GM12878 (cell line): ENCODE measurements at regions not wholly inside any gene's neighbourhood (a gene's known extent, or its start where the extent isn't known, plus 50 kb on each side); places are given as distances from the start of the nearest gene placed in this dataset.

Experiments used
- ATAC-seq: fragments of 200-7000 bp; cut with Tn5 transposase; 3 replicates; pipeline ENCODE4 v1.9.1; 2020; ENCODE audit warnings: mild to moderate bottlenecking, moderate library complexity
- BruUV-seq: library from RNA; stranded (reverse); fragments of 400-500 nt; replicated peaks from 2 replicates; lab custom pipeline; 2021; lab: Mats Ljungman, UMichigan
- CTCF ChIA-PET: fragments of 300-600 bp; sonication (Branson Sonifier 250); formaldehyde crosslinking; extraction: SDS; loops from one replicate; lab custom pipeline; 2021; ENCODE audit warnings: inconsistent platforms; lab: Yijun Ruan, JAX
- POLR2A ChIA-PET: fragments of 350-600 bp; formaldehyde crosslinking; extraction: SDS; loops from one replicate; lab custom pipeline; 2021; ENCODE audit warnings: inconsistent platforms; lab: Charles Lee
- RAD21 ChIA-PET: fragments of 300-600 bp; sonication (Branson Sonifier 250); formaldehyde crosslinking; loops from one replicate; lab custom pipeline; 2023; ENCODE audit warnings: antibody characterized with exemption; ENCODE audit not compliant: unreplicated experiment; lab: Charles Lee
- SMC1A ChIA-PET: fragments of 300-600 bp; sonication (Branson Sonifier 250); formaldehyde crosslinking; loops from one replicate; lab custom pipeline; 2023; ENCODE audit not compliant: unreplicated experiment, uncharacterized antibody; lab: Charles Lee
- DNase-seq: peaks from one replicate; pipeline ENCODE4 v3.0.0-alpha.2; 2011; ENCODE audit warnings: low read depth, low spot score
- FAIRE-seq: peaks from 3 replicates; lab custom pipeline; 2011; peaks lifted over from hg19 to GRCh38; lab: Jason Lieb, UNC
- H2AFZ ChIP-seq: 2 replicates; pipeline ENCODE4 v1.6.0; 2011; ENCODE audit warnings: low read depth, low read length, control low read depth; ENCODE audit not compliant: control insufficient read depth
- H3K27ac ChIP-seq: 2 replicates; pipeline ENCODE4 v1.5.1; 2011; ENCODE audit warnings: control low read depth; ENCODE audit not compliant: control insufficient read depth, insufficient read depth
- H3K27me3 ChIP-seq, 2 experiments: replicated peaks in 1 of 2; 2 replicates each; pipeline versions ENCODE4 v1.6.0 to v1.6.1; 2011; ENCODE audit warnings: low read length in 1 of 2; ENCODE audit not compliant: control insufficient read depth in 2 of 2, insufficient read depth in 2 of 2
- H3K36me3 ChIP-seq, 2 experiments: 2 replicates each; pipeline ENCODE4 v1.5.1; 2011; ENCODE audit warnings: low read length in 1 of 2; ENCODE audit not compliant: control insufficient read depth in 2 of 2, insufficient read depth in 2 of 2
- H3K4me1 ChIP-seq: 2 replicates; pipeline ENCODE4 v1.6.1; 2011; ENCODE audit warnings: mild to moderate bottlenecking, low read length, moderate library complexity, mixed read lengths; ENCODE audit not compliant: control insufficient read depth, insufficient read depth
- H3K4me2 ChIP-seq: 2 replicates; pipeline ENCODE4 v1.6.0; 2011; ENCODE audit warnings: control low read depth; ENCODE audit not compliant: control insufficient read depth, insufficient read depth
- H3K4me3 ChIP-seq: fragments of 200-600 bp; sonication (generic); 2 replicates; pipeline ENCODE4 v1.5.1; 2016
- H3K79me2 ChIP-seq: 2 replicates; pipeline ENCODE4 v1.6.0; 2011; ENCODE audit warnings: low read length; ENCODE audit not compliant: control insufficient read depth, insufficient read depth
- H3K9ac ChIP-seq: 2 replicates; pipeline ENCODE4 v1.8.0; 2011; ENCODE audit warnings: low read length, control low read depth, mixed read lengths; ENCODE audit not compliant: control insufficient read depth, insufficient read depth
- H3K9me3 ChIP-seq: replicated peaks from 3 replicates; pipeline ENCODE4 v1.5.1; 2011; ENCODE audit warnings: mild to moderate bottlenecking, low read length; ENCODE audit not compliant: control insufficient read depth, insufficient read depth
- H4K20me1 ChIP-seq: 2 replicates; pipeline ENCODE4 v1.6.0; 2011; ENCODE audit not compliant: control insufficient read depth, insufficient read depth
- CHD4 ChIP-seq: fragments of 200-600 bp; sonication (generic); IDR thresholded peaks from 2 replicates; pipeline ENCODE4 v1.6.1; 2016; ENCODE audit warnings: mild to moderate bottlenecking
- ESRRA ChIP-seq: IDR thresholded peaks from 2 replicates; pipeline ENCODE4 v1.6.1; 2012; ENCODE audit warnings: mild to moderate bottlenecking, low read length, improper control_type of control experiment
- ETV6 ChIP-seq, 2 experiments: fragments of 450-650 bp in 1 of 2; IDR thresholded peaks in 1 of 2; conservative IDR thresholded peaks in 1 of 2; 2 replicates each; pipeline ENCODE4 v1.6.1; 2014; ENCODE audit warnings: antibody characterized with exemption in 1 of 2, borderline replicate concordance in 1 of 2, low read depth in 1 of 2, mild to moderate bottlenecking in 1 of 2, moderate library complexity in 1 of 2
- IRF5 ChIP-seq: fragments of 450-650 bp; IDR thresholded peaks from 2 replicates; pipeline ENCODE4 v1.6.1; 2017; ENCODE audit warnings: borderline replicate concordance
- KAT2A ChIP-seq: conservative IDR thresholded peaks from 2 replicates; pipeline ENCODE4 v1.6.1; 2011; ENCODE audit warnings: low read depth, low read length; ENCODE audit not compliant: control insufficient read depth
- MEF2A ChIP-seq: IDR thresholded peaks from 2 replicates; pipeline ENCODE4 v1.6.1; 2011; ENCODE audit warnings: low read depth, mild to moderate bottlenecking, low read length, moderate library complexity; ENCODE audit not compliant: insufficient read depth
- NFIC ChIP-seq: IDR thresholded peaks from 2 replicates; pipeline ENCODE4 v1.6.1; 2012; ENCODE audit warnings: low read depth, mild to moderate bottlenecking, inconsistent platforms, low read length, moderate library complexity
- PAX8 ChIP-seq: fragments of 450-650 bp; IDR thresholded peaks from 2 replicates; pipeline ENCODE4 v1.6.1; 2017; ENCODE audit warnings: mild to moderate bottlenecking, moderate library complexity
- POLR2AphosphoS2 ChIP-seq: IDR thresholded peaks from 2 replicates; pipeline ENCODE4 v1.6.1; 2011; ENCODE audit warnings: low read depth, mild to moderate bottlenecking, low read length, improper control_type of control experiment, moderate library complexity
- RELA ChIP-seq: fragments of 450-650 bp; IDR thresholded peaks from 2 replicates; pipeline ENCODE4 v1.8.0; 2014; ENCODE audit warnings: borderline replicate concordance; ENCODE audit not compliant: partially characterized antibody
- SIN3A ChIP-seq: IDR thresholded peaks from 2 replicates; pipeline ENCODE4 v1.6.1; 2012; ENCODE audit warnings: low read depth, low read length, improper control_type of control experiment
- SKIL ChIP-seq: fragments of 450-650 bp; IDR thresholded peaks from 2 replicates; pipeline ENCODE4 v1.6.1; 2017; ENCODE audit warnings: mild to moderate bottlenecking, low read depth, inconsistent platforms; ENCODE audit not compliant: poor library complexity, severe bottlenecking
- SMC3 ChIP-seq: IDR thresholded peaks from 2 replicates; pipeline ENCODE4 v1.6.1; 2011; ENCODE audit warnings: low read length, improper control_type of control experiment, borderline replicate concordance
- TAF1 ChIP-seq: IDR thresholded peaks from 2 replicates; pipeline ENCODE4 v1.6.1; 2011; ENCODE audit warnings: mild to moderate bottlenecking, low read depth, low read length, borderline replicate concordance
- TCF12 ChIP-seq: IDR thresholded peaks from 2 replicates; pipeline ENCODE4 v1.6.1; 2011; ENCODE audit warnings: low read depth, mild to moderate bottlenecking, low read length
- ZNF384 ChIP-seq: IDR thresholded peaks from 2 replicates; pipeline ENCODE4 v1.6.1; 2012; ENCODE audit warnings: low read depth, mild to moderate bottlenecking, low read length, improper control_type of control experiment, borderline replicate concordance
- WGBS: methylation state at CpG from one replicate; pipeline ENCODE4 v1.1.6; 2016; ENCODE audit warnings: low lambda C conversion rate; ENCODE audit not compliant: insufficient replicate concordance, insufficient coverage; ENCODE audit errors: missing lambda C conversion rate; 5-methylcytosine and 5-hydroxymethylcytosine counted together
- in situ Hi-C: fragments of 300-500 bp; cut with MboI; formaldehyde crosslinking; loops from 9 replicates; pipeline ENCODE4 v1.14.3; 2018; ENCODE audit warnings: mixed read lengths
- intact Hi-C: fragments of 100-400 bp; cut with micrococcal nuclease; formaldehyde crosslinking; loops from one replicate; pipeline ENCODE4 v1.14.2; 2022; ENCODE audit not compliant: unreplicated experiment
- TF ChIP-seq, protein P1 (sequence below): fragments of 450-650 bp; formaldehyde crosslinking; IDR thresholded peaks from 2 replicates; pipeline ENCODE4 v1.4.0; 2022; ENCODE audit warnings: mild to moderate bottlenecking, moderate library complexity
- TF ChIP-seq, protein P2 (sequence below): IDR thresholded peaks from 2 replicates; pipeline ENCODE4 v1.6.1; 2012; ENCODE audit warnings: low read depth, low read length, improper control_type of control experiment

- ATAC-seq = no peak
- Histone ChIP-seq H3K9me3 (no peaks in the 10 kb centered on the region), H4K20me1 (no peaks in the 10 kb centered on the region), H3K4me1 (no peaks in the 10 kb centered on the region), H2AFZ (no peak overlapping the region), H3K36me3 (no peaks in the 10 kb centered on the region), H3K79me2 (no peaks in the 10 kb centered on the region), H3K4me2 (no peak overlapping the region), H3K27ac (no peak overlapping the region), H3K4me3 (no peak overlapping the region), H3K27me3 (no peaks in the 10 kb centered on the region), H3K9ac (no peak overlapping the region)
- no TSS peak for BruUV-seq
- ChIA-PET RAD21 (no interaction called here), POLR2A (no interaction called here), CTCF (no interaction called here), SMC1A (no interaction called here)
- DNase-seq = no peak
- WGBS = 32% methylated on average over 3 of the region's 3 CpGs
- TF ChIP-seq RELA (no peak), MEF2A (no peak), SIN3A (no peak), PAX8 (no peak), ESRRA (no peak), IRF5 (no peak), TAF1 (no peak), POLR2AphosphoS2 (no peak), NFIC (no peak), TCF12 (no peak), KAT2A (no peak), ZNF384 (no peak), CHD4 (no peak), SKIL (no peak), SMC3 (no peak), ETV6 (conservative IDR thresholded peaks at IDR 0.05 in 1 of 2, IDR thresholded peaks at IDR 0.05 in 1 of 2; ENCODE audit: borderline replicate concordance in 1 of 2, low read depth in 1 of 2) (no peak)
- TF ChIP-seq, protein P1, sequence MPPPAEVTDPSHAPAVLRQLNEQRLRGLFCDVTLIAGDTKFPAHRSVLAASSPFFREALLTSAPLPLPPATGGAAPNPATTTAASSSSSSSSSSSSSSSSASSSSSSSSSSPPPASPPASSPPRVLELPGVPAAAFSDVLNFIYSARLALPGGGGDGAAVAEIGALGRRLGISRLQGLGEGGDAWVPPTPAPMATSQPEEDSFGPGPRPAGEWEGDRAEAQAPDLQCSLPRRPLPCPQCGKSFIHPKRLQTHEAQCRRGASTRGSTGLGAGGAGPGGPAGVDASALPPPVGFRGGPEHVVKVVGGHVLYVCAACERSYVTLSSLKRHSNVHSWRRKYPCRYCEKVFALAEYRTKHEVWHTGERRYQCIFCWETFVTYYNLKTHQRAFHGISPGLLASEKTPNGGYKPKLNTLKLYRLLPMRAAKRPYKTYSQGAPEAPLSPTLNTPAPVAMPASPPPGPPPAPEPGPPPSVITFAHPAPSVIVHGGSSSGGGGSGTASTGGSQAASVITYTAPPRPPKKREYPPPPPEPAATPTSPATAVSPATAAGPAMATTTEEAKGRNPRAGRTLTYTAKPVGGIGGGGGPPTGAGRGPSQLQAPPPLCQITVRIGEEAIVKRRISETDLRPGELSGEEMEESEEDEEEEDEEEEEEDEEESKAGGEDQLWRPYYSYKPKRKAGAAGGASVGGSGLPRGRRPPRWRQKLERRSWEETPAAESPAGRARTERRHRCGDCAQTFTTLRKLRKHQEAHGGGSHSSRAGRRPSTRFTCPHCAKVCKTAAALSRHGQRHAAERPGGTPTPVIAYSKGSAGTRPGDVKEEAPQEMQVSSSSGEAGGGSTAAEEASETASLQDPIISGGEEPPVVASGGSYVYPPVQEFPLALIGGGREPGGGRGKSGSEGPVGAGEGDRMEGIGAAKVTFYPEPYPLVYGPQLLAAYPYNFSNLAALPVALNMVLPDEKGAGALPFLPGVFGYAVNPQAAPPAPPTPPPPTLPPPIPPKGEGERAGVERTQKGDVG (CRISPR knock-in tag) = no peak
- TF ChIP-seq, protein P2, sequence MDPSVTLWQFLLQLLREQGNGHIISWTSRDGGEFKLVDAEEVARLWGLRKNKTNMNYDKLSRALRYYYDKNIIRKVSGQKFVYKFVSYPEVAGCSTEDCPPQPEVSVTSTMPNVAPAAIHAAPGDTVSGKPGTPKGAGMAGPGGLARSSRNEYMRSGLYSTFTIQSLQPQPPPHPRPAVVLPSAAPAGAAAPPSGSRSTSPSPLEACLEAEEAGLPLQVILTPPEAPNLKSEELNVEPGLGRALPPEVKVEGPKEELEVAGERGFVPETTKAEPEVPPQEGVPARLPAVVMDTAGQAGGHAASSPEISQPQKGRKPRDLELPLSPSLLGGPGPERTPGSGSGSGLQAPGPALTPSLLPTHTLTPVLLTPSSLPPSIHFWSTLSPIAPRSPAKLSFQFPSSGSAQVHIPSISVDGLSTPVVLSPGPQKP = no peak
- in situ Hi-C loops (no loop called here), intact Hi-C loops (no loop called here)
- no peak for FAIRE-seq
These were observed 1110.3 kb upstream of the KLHL29 start for GRCh38 chr2:22274661-22275060.
